ENCODE measurements at regions not wholly inside any gene's neighbourhood (a gene's known extent, or its start where the extent isn't known, plus 50 kb on each side); places are given as distances from the start of the nearest gene placed in this dataset.

GRCh38 chr13:40485611-40486517 is 180.6 kb downstream of the FOXO1 start:
- in situ Hi-C loops (cut with MboI; ENCODE audit: low pct_unique_long_range_greater_than_20kb, low sequenced_read_pairs) = no loop called here
- DNase-seq = no peak

GRCh38 chr13:40486518-40487163 is 179.8 kb downstream of the FOXO1 start:
- no peak for DNase-seq
- in situ Hi-C loops (cut with MboI; ENCODE audit: low pct_unique_long_range_greater_than_20kb, low sequenced_read_pairs) = no loop called here

GRCh38 chr13:40488869-40489391 is 177.5 kb downstream of the FOXO1 start:
- in situ Hi-C loops (cut with MboI; ENCODE audit: low pct_unique_long_range_greater_than_20kb, low sequenced_read_pairs) = no loop called here
- DNase-seq = no peak

- in situ Hi-C loops (cut with MboI; ENCODE audit: low pct_unique_long_range_greater_than_20kb, low sequenced_read_pairs) = no loop called here
- DNase-seq = no peak
These were observed 176.2 kb downstream of the FOXO1 start for GRCh38 chr13:40490086-40490758.

GRCh38 chr13:40492511-40492910 is 173.9 kb downstream of the FOXO1 start:
- in situ Hi-C loops (cut with MboI; ENCODE audit: low pct_unique_long_range_greater_than_20kb, low sequenced_read_pairs) = no loop called here
- DNase-seq = no peak

- in situ Hi-C loops (cut with MboI; ENCODE audit: low pct_unique_long_range_greater_than_20kb, low sequenced_read_pairs) = no loop called here
- DNase-seq = no peak
These were observed 171.9 kb downstream of the FOXO1 start for GRCh38 chr13:40494513-40494912.

GRCh38 chr13:40494946-40495620 is 171.4 kb downstream of the FOXO1 start:
- in situ Hi-C loops (cut with MboI; ENCODE audit: low pct_unique_long_range_greater_than_20kb, low sequenced_read_pairs) = no loop called here
- no peak for DNase-seq

GRCh38 chr13:40495621-40496001 is 170.8 kb downstream of the FOXO1 start:
- DNase-seq = no peak
- in situ Hi-C loops (cut with MboI; ENCODE audit: low pct_unique_long_range_greater_than_20kb, low sequenced_read_pairs) = no loop called here

GRCh38 chr13:40496035-40496810 is 170.2 kb downstream of the FOXO1 start:
- DNase-seq = no peak
- in situ Hi-C loops (cut with MboI; ENCODE audit: low pct_unique_long_range_greater_than_20kb, low sequenced_read_pairs) = no loop called here

GRCh38 chr13:40498461-40498860 is 168.0 kb downstream of the FOXO1 start:
- in situ Hi-C loops (cut with MboI; ENCODE audit: low pct_unique_long_range_greater_than_20kb, low sequenced_read_pairs) = no loop called here
- DNase-seq = no peak

GRCh38 chr13:40502236-40502635 is 164.2 kb downstream of the FOXO1 start:
- DNase-seq = no peak
- in situ Hi-C loops (cut with MboI; ENCODE audit: low pct_unique_long_range_greater_than_20kb, low sequenced_read_pairs) = no loop called here

- DNase-seq = no peak
- in situ Hi-C loops (cut with MboI; ENCODE audit: low pct_unique_long_range_greater_than_20kb, low sequenced_read_pairs) = no loop called here
These were observed 163.4 kb downstream of the FOXO1 start for GRCh38 chr13:40503011-40503410.

- in situ Hi-C loops (cut with MboI; ENCODE audit: low pct_unique_long_range_greater_than_20kb, low sequenced_read_pairs) = no loop called here
- DNase-seq = no peak
These were observed 162.4 kb downstream of the FOXO1 start for GRCh38 chr13:40503966-40504591.

- in situ Hi-C loops (cut with MboI; ENCODE audit: low pct_unique_long_range_greater_than_20kb, low sequenced_read_pairs) = no loop called here
- no peak for DNase-seq
These were observed 161.8 kb downstream of the FOXO1 start for GRCh38 chr13:40504641-40505040.

- no peak for DNase-seq
- in situ Hi-C loops (cut with MboI; ENCODE audit: low pct_unique_long_range_greater_than_20kb, low sequenced_read_pairs) = no loop called here
These were observed 161.2 kb downstream of the FOXO1 start for GRCh38 chr13:40505196-40505595.
